GM12864 (cell line): ENCODE measurements at regions not wholly inside any gene's neighbourhood (a gene's known extent, or its start where the extent isn't known, plus 50 kb on each side); places are given as distances from the start of the nearest gene placed in this dataset.

Source experiments
- DNase-seq: peaks from one replicate; pipeline ENCODE4 v3.0.0-alpha.2; 2011; ENCODE audit warnings: low read depth
- H3K4me3 ChIP-seq: 2 replicates; pipeline ENCODE4 v1.5.1; 2011; ENCODE audit warnings: mild to moderate bottlenecking, low read depth, low read length, control low read depth
- CTCF ChIP-seq: IDR thresholded peaks from 2 replicates; pipeline ENCODE4 v1.5.1; 2011; ENCODE audit warnings: low read depth, mild to moderate bottlenecking, moderate library complexity, low read length, control low read depth, inconsistent platforms; ENCODE audit errors: missing control alignments

- H3K4me3 ChIP-seq: no peak overlapping the region
- no peak for TF ChIP-seq CTCF
- DNase-seq: no peak
Observed at GRCh38 chr2:103002954-103003353, 241.1 kb downstream of the TMEM182 start.

- no peak overlapping the region for H3K4me3 ChIP-seq
- TF ChIP-seq CTCF: no peak
- no peak for DNase-seq
Observed at GRCh38 chr2:103003750-103004260, 242.0 kb downstream of the TMEM182 start.

- no peak for TF ChIP-seq CTCF
- no peak for DNase-seq
- no peak overlapping the region for H3K4me3 ChIP-seq
Observed at GRCh38 chr2:103004426-103004942, 242.7 kb downstream of the TMEM182 start.

GRCh38 chr2:103005393-103005792, 243.6 kb downstream of the TMEM182 start:
- no peak for TF ChIP-seq CTCF
- H3K4me3 ChIP-seq: no peak overlapping the region
- DNase-seq: no peak

GRCh38 chr2:103007086-103007485, 245.3 kb downstream of the TMEM182 start:
- H3K4me3 ChIP-seq: no peak overlapping the region
- DNase-seq: no peak
- no peak for TF ChIP-seq CTCF

- DNase-seq: no peak
- TF ChIP-seq CTCF: no peak
- no peak overlapping the region for H3K4me3 ChIP-seq
Observed at GRCh38 chr2:103008586-103008985, 246.8 kb downstream of the TMEM182 start.

GRCh38 chr2:103009871-103010270, 248.0 kb downstream of the TMEM182 start:
- DNase-seq: no peak

More at GRCh38 chr2:103009871-103010270, 248.0 kb downstream of the TMEM182 start:
- TF ChIP-seq CTCF: no peak
- H3K4me3 ChIP-seq: no peak overlapping the region
